GM20000 (cell line): ENCODE measurements at regions not wholly inside any gene's neighbourhood (a gene's known extent, or its start where the extent isn't known, plus 50 kb on each side); places are given as distances from the start of the nearest gene placed in this dataset.

Experiments used
- DNase-seq: peaks from one replicate; pipeline ENCODE4 v3.0.0; 2012; ENCODE audit warnings: low spot score
- CTCF ChIP-seq: IDR thresholded peaks from 2 replicates; pipeline ENCODE4 v1.5.1; 2012; ENCODE audit warnings: mild to moderate bottlenecking, control low read depth; ENCODE audit errors: extremely low read depth, missing control alignments

- no peak for DNase-seq
- no peak for TF ChIP-seq CTCF
These were observed 199.9 kb upstream of the NRP1 start for GRCh38 chr10:33534416-33534815.

GRCh38 chr10:33533612-33534011 lies 199.1 kb upstream of the NRP1 start:
- no peak for DNase-seq
- no peak for TF ChIP-seq CTCF

- TF ChIP-seq CTCF: no peak
- DNase-seq: no peak
These were observed 198.4 kb upstream of the NRP1 start for GRCh38 chr10:33532901-33533300.

GRCh38 chr10:33529234-33529633 lies 194.8 kb upstream of the NRP1 start:
- no peak for DNase-seq
- TF ChIP-seq CTCF: no peak

- no peak for DNase-seq
- TF ChIP-seq CTCF: no peak
These were observed 190.5 kb upstream of the NRP1 start for GRCh38 chr10:33524966-33525365.

GRCh38 chr10:33524041-33524440 lies 189.6 kb upstream of the NRP1 start:
- no peak for DNase-seq
- TF ChIP-seq CTCF: no peak

- DNase-seq: no peak
- TF ChIP-seq CTCF: no peak
These were observed 188.8 kb upstream of the NRP1 start for GRCh38 chr10:33523236-33523792.
